ENCODE measurements at regions not wholly inside any gene's neighbourhood (a gene's known extent, or its start where the extent isn't known, plus 50 kb on each side); places are given as distances from the start of the nearest gene placed in this dataset.
"Not testable (repeated sequence)": the region's sequence is repeated elsewhere in the genome, so short reads cannot be mapped to it uniquely, and the experiment has no call there.

DNA sequence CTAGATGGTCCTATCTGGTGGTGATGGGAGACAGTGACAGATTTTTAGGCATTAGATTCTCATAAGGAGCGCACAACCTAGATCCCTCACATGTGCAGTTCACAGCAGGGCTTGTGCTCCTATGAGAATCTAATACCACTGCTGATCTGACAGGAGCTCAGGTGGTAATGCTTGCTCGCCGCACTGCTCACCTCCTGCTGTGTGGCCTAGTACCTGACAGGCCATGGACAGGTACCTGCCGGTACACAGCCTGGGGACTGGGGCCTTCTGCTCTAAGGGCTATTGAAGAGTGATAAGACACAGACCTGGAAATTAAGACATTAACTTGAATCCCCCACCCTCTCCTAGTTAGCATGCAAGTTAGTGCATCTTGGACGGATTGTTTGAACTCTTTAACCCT lies 64.4 kb downstream of the KLRB1 start:
- WGBS = 94% methylated on average over 4 of the region's 5 CpGs

DNA sequence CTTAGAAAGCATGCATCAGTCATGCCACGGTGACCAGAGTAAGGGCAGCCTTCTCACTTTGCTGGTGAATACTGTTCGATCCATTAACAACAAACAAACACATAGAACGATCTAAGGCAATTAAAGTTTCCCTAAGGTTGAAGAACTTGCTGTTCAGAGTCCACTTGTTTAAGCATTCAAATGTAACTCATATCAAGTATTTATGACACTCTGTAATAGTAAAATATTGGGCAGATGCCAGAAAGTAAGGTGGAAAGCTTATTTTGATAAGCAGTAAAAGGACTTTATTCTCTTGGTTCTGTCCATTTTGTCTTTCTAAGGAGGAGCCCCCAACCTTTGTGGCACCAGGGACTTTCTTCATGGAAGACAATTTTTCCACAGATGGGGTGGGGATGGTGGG lies 64.9 kb downstream of the KLRB1 start:
- WGBS = 92% methylated on average over 1 of the region's 3 CpGs
- H3K9ac ChIP-seq (ENCODE audit: low read depth, low read length); H3K4me1 ChIP-seq (ENCODE audit: insufficient read depth, low read length); H3K27ac ChIP-seq (ENCODE audit: low read depth, low read length); H3K36me3 ChIP-seq (ENCODE audit: insufficient read depth, low read length); H3K9me3 ChIP-seq (ENCODE audit: insufficient read depth, low read depth, low read length); H3K27me3 ChIP-seq (ENCODE audit: insufficient read depth, low read length); H3K4me3 ChIP-seq (ENCODE audit: low read length): not testable (repeated sequence)

More for the DNA sequence above, 64.4 kb downstream of the KLRB1 start:
- not testable (repeated sequence) for H3K4me1 ChIP-seq (ENCODE audit: insufficient read depth, low read length); H3K27ac ChIP-seq (ENCODE audit: low read depth, low read length); H3K9me3 ChIP-seq (ENCODE audit: insufficient read depth, low read depth, low read length); H3K9ac ChIP-seq (ENCODE audit: low read depth, low read length); H3K27me3 ChIP-seq (ENCODE audit: insufficient read depth, low read length); H3K4me3 ChIP-seq (ENCODE audit: low read length); H3K36me3 ChIP-seq (ENCODE audit: insufficient read depth, low read length)

DNA sequence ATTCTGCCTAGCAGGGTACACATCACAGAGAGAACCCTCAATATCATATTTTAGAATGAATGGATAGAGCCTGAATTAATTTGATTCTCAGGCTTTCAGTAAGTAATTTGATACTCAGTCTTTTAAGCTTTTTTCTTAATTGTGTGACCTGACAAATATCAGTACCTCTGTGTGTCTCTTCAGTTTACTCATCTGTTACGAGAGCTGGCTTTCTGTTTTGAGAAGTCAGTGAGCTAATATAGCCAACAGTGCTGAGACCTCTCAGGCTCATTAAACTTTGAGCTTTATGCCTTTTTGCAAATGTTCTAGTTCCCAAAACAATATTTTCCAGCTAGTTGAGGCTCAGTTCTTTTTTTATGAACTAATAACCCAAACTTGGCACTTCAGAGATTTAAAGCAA lies 91.8 kb downstream of the KLRB1 start:
- WGBS = 86% methylated on average over 1 of the region's 1 CpG
- H3K27me3 ChIP-seq (ENCODE audit: insufficient read depth, low read length); H3K9me3 ChIP-seq (ENCODE audit: insufficient read depth, low read depth, low read length); H3K27ac ChIP-seq (ENCODE audit: low read depth, low read length); H3K36me3 ChIP-seq (ENCODE audit: insufficient read depth, low read length); H3K9ac ChIP-seq (ENCODE audit: low read depth, low read length); H3K4me3 ChIP-seq (ENCODE audit: low read length): not testable (repeated sequence)
- H3K4me1 ChIP-seq (ENCODE audit: insufficient read depth, low read length) = peaks cover 11% of the 10 kb centered on the region

- H3K9me3 ChIP-seq (ENCODE audit: insufficient read depth, low read depth, low read length); H3K36me3 ChIP-seq (ENCODE audit: insufficient read depth, low read length); H3K27me3 ChIP-seq (ENCODE audit: insufficient read depth, low read length); H3K4me3 ChIP-seq (ENCODE audit: low read length); H3K27ac ChIP-seq (ENCODE audit: low read depth, low read length); H3K9ac ChIP-seq (ENCODE audit: low read depth, low read length): not testable (repeated sequence)
- WGBS = 87% methylated on average over 3 of the region's 5 CpGs
- peaks cover 11% of the 10 kb centered on the region for H3K4me1 ChIP-seq (ENCODE audit: insufficient read depth, low read length)
Observed at GRCh38 chr12:9512695-9513094, 95.0 kb downstream of the KLRB1 start.

- not testable (repeated sequence) for H3K27ac ChIP-seq (ENCODE audit: low read depth, low read length); H3K4me1 ChIP-seq (ENCODE audit: insufficient read depth, low read length); H3K9me3 ChIP-seq (ENCODE audit: insufficient read depth, low read depth, low read length); H3K36me3 ChIP-seq (ENCODE audit: insufficient read depth, low read length); H3K27me3 ChIP-seq (ENCODE audit: insufficient read depth, low read length); H3K4me3 ChIP-seq (ENCODE audit: low read length); H3K9ac ChIP-seq (ENCODE audit: low read depth, low read length)
- 93% methylated on average over 1 of the region's 1 CpG for WGBS
Observed at GRCh38 chr12:9510392-9511011, 97.2 kb downstream of the KLRB1 start.

- WGBS = 91% methylated on average over 2 of the region's 3 CpGs
- Histone ChIP-seq H3K36me3 (ENCODE audit: insufficient read depth, low read length) (no peaks in the 10 kb centered on the region), H3K4me1 (ENCODE audit: insufficient read depth, low read length) (no peaks in the 10 kb centered on the region), H3K27ac (ENCODE audit: low read depth, low read length) (no peak overlapping the region), H3K9ac (ENCODE audit: low read depth, low read length) (no peak overlapping the region), H3K27me3 (ENCODE audit: insufficient read depth, low read length) (no peaks in the 10 kb centered on the region), H3K4me3 (ENCODE audit: low read length) (no peak overlapping the region), H3K9me3 (ENCODE audit: insufficient read depth, low read depth, low read length) (no peaks in the 10 kb centered on the region)
Observed at GRCh38 chr12:9509464-9510161, 98.1 kb downstream of the KLRB1 start.

DNA sequence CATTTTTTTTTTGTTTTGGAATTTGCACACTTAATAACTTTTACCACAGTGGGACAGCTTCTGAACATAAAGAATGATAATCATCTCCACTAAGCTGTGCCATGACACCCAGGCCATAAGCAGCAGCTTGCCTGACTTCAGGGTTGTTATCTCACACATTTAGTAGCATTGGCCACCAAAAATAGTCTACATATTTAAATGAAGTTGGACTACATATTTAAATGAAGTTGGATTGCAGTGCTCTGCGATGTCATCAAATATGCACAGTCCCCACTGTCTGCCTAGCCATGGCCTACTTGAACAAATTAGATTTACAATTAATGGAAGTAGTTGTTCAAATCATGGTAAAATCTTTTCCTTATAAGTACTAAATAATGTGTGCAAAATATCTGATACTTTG lies 101.0 kb downstream of the KLRB1 start:
- no peak overlapping the region for H3K4me3 ChIP-seq (ENCODE audit: low read length)
- no peak overlapping the region for H3K27ac ChIP-seq (ENCODE audit: low read depth, low read length)
- WGBS = 78% methylated on average over 1 of the region's 1 CpG
- no peaks in the 10 kb centered on the region for H3K4me1 ChIP-seq (ENCODE audit: insufficient read depth, low read length)
- H3K9ac ChIP-seq (ENCODE audit: low read depth, low read length) = no peak overlapping the region
- no peaks in the 10 kb centered on the region for H3K27me3 ChIP-seq (ENCODE audit: insufficient read depth, low read length)
- no peaks in the 10 kb centered on the region for H3K9me3 ChIP-seq (ENCODE audit: insufficient read depth, low read depth, low read length)
- no peaks in the 10 kb centered on the region for H3K36me3 ChIP-seq (ENCODE audit: insufficient read depth, low read length)

DNA sequence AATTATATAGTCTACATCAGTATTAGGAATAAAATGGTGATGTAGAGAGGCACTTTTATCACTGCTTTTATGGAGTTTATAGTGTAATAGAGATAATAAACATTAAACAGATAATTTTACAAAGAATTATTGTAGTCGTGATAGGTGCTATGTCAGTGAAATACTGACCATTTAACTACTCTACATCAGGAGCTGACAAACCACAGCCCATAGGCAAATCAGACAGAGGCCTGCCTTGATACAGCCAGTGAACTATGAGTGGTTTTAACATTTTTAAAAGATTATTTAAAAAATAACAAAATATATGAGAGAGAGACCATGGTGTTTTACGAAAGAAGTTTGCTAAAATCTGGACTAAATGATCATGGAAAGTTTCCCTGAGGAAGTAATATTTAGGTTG lies 104.3 kb downstream of the KLRB1 start:
- H3K9me3 ChIP-seq (ENCODE audit: insufficient read depth, low read depth, low read length); H3K9ac ChIP-seq (ENCODE audit: low read depth, low read length); H3K4me1 ChIP-seq (ENCODE audit: insufficient read depth, low read length); H3K27ac ChIP-seq (ENCODE audit: low read depth, low read length); H3K4me3 ChIP-seq (ENCODE audit: low read length); H3K27me3 ChIP-seq (ENCODE audit: insufficient read depth, low read length); H3K36me3 ChIP-seq (ENCODE audit: insufficient read depth, low read length): not testable (repeated sequence)
- WGBS = 100% methylated on average over 1 of the region's 2 CpGs

GRCh38 chr12:9502845-9503244 lies 104.9 kb downstream of the KLRB1 start:
- H3K27ac ChIP-seq (ENCODE audit: low read depth, low read length) = not testable (repeated sequence)

GRCh38 chr12:9493325-9493724 lies 114.4 kb downstream of the KLRB1 start:
- H3K4me3 ChIP-seq (ENCODE audit: low read length); H3K27ac ChIP-seq (ENCODE audit: low read depth, low read length); H3K27me3 ChIP-seq (ENCODE audit: insufficient read depth, low read length); H3K4me1 ChIP-seq (ENCODE audit: insufficient read depth, low read length); H3K9ac ChIP-seq (ENCODE audit: low read depth, low read length); H3K36me3 ChIP-seq (ENCODE audit: insufficient read depth, low read length); H3K9me3 ChIP-seq (ENCODE audit: insufficient read depth, low read depth, low read length): not testable (repeated sequence)

More at GRCh38 chr12:9502845-9503244, 104.9 kb downstream of the KLRB1 start:
- H3K36me3 ChIP-seq (ENCODE audit: insufficient read depth, low read length); H3K27me3 ChIP-seq (ENCODE audit: insufficient read depth, low read length); H3K9ac ChIP-seq (ENCODE audit: low read depth, low read length); H3K4me1 ChIP-seq (ENCODE audit: insufficient read depth, low read length); H3K4me3 ChIP-seq (ENCODE audit: low read length); H3K9me3 ChIP-seq (ENCODE audit: insufficient read depth, low read depth, low read length): not testable (repeated sequence)
- WGBS = no CpG with 5 or more reads among the region's 1 CpG

- H3K27ac ChIP-seq (ENCODE audit: low read depth, low read length); H3K36me3 ChIP-seq (ENCODE audit: insufficient read depth, low read length); H3K9me3 ChIP-seq (ENCODE audit: insufficient read depth, low read depth, low read length); H3K9ac ChIP-seq (ENCODE audit: low read depth, low read length); H3K4me3 ChIP-seq (ENCODE audit: low read length); H3K4me1 ChIP-seq (ENCODE audit: insufficient read depth, low read length); H3K27me3 ChIP-seq (ENCODE audit: insufficient read depth, low read length): not testable (repeated sequence)
- WGBS = 91% methylated on average over 3 of the region's 3 CpGs
Observed at GRCh38 chr12:9481289-9481688, 126.4 kb downstream of the KLRB1 start.

- H3K9me3 ChIP-seq (ENCODE audit: insufficient read depth, low read depth, low read length); H3K4me1 ChIP-seq (ENCODE audit: insufficient read depth, low read length); H3K4me3 ChIP-seq (ENCODE audit: low read length); H3K9ac ChIP-seq (ENCODE audit: low read depth, low read length); H3K27ac ChIP-seq (ENCODE audit: low read depth, low read length); H3K27me3 ChIP-seq (ENCODE audit: insufficient read depth, low read length); H3K36me3 ChIP-seq (ENCODE audit: insufficient read depth, low read length): not testable (repeated sequence)
- WGBS = 90% methylated on average over 1 of the region's 2 CpGs
Observed at GRCh38 chr12:9474197-9474596, 133.5 kb downstream of the KLRB1 start.
